ENCODE measurements at regions not wholly inside any gene's neighbourhood (a gene's known extent, or its start where the extent isn't known, plus 50 kb on each side); places are given as distances from the start of the nearest gene placed in this dataset.

DNA sequence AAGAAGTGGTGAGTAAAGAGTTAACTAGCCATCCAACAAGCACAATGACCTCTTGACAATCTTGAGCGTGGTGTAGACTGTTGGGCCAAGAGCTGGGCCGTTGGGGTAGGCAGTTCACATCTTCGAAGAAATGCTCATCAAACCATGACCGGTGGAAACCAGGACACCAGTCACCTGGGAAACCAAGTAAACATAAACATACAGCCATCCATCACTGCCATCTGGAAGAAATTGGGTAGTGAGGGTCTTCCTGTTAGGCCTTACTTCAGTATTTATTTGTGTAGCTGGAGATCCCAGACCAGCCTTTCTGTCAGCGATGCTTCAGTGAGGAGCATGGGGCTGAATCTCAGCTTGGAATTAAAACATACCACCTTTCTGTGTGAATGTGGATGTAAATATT lies 108.1 kb upstream of the HAO2 start (continued):
- TF ChIP-seq ETS1 (IDR thresholded peaks at IDR 0.05) (no peak), STAT1 (IDR thresholded peaks at IDR 0.05; ENCODE audit: unreplicated experiment) (no peak), REST (IDR thresholded peaks at IDR 0.05; ENCODE audit: unreplicated experiment) (no peak), EZH2 (IDR thresholded peaks at IDR 0.05; ENCODE audit: low read depth, unreplicated experiment) (no peak), ZNF114 (CRISPR knock-in tag; IDR thresholded peaks at IDR 0.05) (no peak), NANOG (IDR thresholded peaks at IDR 0.05; ENCODE audit: borderline replicate concordance) (no peak), EZH2phosphoT487 (IDR thresholded peaks at IDR 0.05; ENCODE audit: unreplicated experiment) (no peak), POLR2AphosphoS5 (IDR thresholded peaks at IDR 0.05; ENCODE audit: low read depth) (no peak), ZNF331 (CRISPR knock-in tag; IDR thresholded peaks at IDR 0.05; ENCODE audit: low read depth) (no peak), CREB1 (CRISPR knock-in tag; IDR thresholded peaks at IDR 0.05; ENCODE audit: low read depth) (no peak)
- TF ChIP-seq, protein P1, sequence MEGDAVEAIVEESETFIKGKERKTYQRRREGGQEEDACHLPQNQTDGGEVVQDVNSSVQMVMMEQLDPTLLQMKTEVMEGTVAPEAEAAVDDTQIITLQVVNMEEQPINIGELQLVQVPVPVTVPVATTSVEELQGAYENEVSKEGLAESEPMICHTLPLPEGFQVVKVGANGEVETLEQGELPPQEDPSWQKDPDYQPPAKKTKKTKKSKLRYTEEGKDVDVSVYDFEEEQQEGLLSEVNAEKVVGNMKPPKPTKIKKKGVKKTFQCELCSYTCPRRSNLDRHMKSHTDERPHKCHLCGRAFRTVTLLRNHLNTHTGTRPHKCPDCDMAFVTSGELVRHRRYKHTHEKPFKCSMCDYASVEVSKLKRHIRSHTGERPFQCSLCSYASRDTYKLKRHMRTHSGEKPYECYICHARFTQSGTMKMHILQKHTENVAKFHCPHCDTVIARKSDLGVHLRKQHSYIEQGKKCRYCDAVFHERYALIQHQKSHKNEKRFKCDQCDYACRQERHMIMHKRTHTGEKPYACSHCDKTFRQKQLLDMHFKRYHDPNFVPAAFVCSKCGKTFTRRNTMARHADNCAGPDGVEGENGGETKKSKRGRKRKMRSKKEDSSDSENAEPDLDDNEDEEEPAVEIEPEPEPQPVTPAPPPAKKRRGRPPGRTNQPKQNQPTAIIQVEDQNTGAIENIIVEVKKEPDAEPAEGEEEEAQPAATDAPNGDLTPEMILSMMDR (conservative IDR thresholded peaks at IDR 0.05; ENCODE audit: low read depth in 2 of 2): no peak

- Histone ChIP-seq H3K4me1 (ENCODE audit: insufficient read depth) (no peaks in the 10 kb centered on the region), H2AFZ (no peak overlapping the region), H3K27me3 (ENCODE audit: insufficient read depth) (no peaks in the 10 kb centered on the region), H3K4me3 (no peak overlapping the region), H3K36me3 (ENCODE audit: insufficient read depth) (no peaks in the 10 kb centered on the region; the same call in 1 of the 2 replicates), H3F3A (replicated peaks; ENCODE audit: low read depth) (no peaks in the 10 kb centered on the region), H4K20me1 (replicated peaks; ENCODE audit: insufficient read depth) (no peaks in the 10 kb centered on the region), H3K79me2 (replicated peaks; ENCODE audit: insufficient read depth) (no peaks in the 10 kb centered on the region), H3K4me2 (no peak overlapping the region), H3K27ac (ENCODE audit: low read depth) (no peak overlapping the region), H3K9me2 (ENCODE audit: insufficient read depth) (no peaks in the 10 kb centered on the region)
- peaks cover 1% of the 10 kb centered on the region for H3K27me3 Mint-ChIP-seq (ENCODE audit: insufficient read depth, low read depth, poor library complexity)
- no peak for DNase-seq (ENCODE audit: low spot score)
- no peaks in the 10 kb centered on the region for H3K36me3 Mint-ChIP-seq (ENCODE audit: low read depth)
- H3K27ac Mint-ChIP-seq: no peak overlapping the region
- no peaks in the 10 kb centered on the region for H3K4me1 Mint-ChIP-seq
- ATAC-seq: no peak
- H3K4me3 Mint-ChIP-seq: no peak overlapping the region
- H3K9me3 Mint-ChIP-seq: peaks cover 4% of the 10 kb centered on the region; the same call in 1 of the 3 replicates
- TF ChIP-seq, protein P1 (conservative IDR thresholded peaks at IDR 0.05; ENCODE audit: low read depth in 2 of 2): no peak
- TF ChIP-seq REST (IDR thresholded peaks at IDR 0.05; ENCODE audit: unreplicated experiment) (no peak), ZNF114 (CRISPR knock-in tag; IDR thresholded peaks at IDR 0.05) (no peak), CREB1 (CRISPR knock-in tag; IDR thresholded peaks at IDR 0.05; ENCODE audit: low read depth) (no peak), EZH2 (IDR thresholded peaks at IDR 0.05; ENCODE audit: low read depth, unreplicated experiment) (no peak)
Observed at GRCh38 chr1:119266386-119266785, 102.2 kb upstream of the HAO2 start.

Data from GM23338 (cell line).